ENCODE measurements at regions not wholly inside any gene's neighbourhood (a gene's known extent, or its start where the extent isn't known, plus 50 kb on each side); places are given as distances from the start of the nearest gene placed in this dataset.
"Not testable (repeated sequence)": the region's sequence is repeated elsewhere in the genome, so short reads cannot be mapped to it uniquely, and the experiment has no call there.

DNA sequence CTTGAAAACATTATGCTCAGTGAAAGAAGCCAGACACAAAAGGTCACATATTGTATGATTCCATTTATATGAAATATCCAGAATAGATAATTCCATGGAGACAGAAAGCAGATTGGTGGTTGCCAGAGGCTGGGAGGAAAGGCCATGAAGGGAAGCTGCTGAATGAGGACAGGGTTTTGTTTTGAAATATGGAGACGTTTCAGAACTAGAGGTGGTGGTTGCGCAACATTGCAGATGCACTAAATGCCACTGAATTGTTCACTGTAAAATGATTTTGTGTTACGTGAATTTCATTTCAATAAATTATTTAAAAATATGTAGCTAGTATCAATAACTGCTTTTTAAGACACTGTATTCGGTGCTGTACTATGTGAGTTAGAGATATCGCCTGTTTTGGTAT, 101.7 kb upstream of the ZNF236 start:
- no peak for DNase-seq (ENCODE audit: low read depth in 2 of 2)

DNA sequence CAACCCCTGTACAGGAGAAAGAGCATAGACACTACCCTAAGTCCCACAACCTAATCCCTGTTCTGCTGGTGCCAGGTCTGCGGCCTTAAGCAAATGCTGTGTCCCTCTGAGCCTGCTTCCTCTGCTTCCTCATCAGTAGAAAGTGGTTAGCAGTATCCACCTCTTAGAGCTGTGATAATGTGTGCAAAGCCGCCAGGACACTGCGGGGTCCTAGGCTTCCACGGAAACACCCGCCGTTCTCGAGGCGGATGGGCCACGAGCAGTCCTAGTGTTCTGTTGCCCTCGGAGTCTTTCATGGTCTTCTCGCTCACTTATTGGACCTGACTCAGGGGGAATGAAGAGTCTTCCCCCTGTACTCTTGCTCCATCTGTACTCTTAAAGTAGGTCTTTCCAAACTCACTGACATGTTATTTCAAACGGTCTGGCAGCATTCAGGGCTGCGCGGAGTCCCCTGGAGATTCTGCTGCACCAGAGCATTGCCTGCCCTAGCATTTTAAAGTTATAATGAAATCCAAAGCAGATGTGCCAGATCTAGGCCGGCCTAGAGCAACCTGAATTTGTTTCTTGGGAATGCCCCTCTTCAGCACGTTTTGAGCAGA, 107.2 kb upstream of the ZNF236 start:
- DNase-seq (ENCODE audit: low read depth in 2 of 2): no peak

DNA sequence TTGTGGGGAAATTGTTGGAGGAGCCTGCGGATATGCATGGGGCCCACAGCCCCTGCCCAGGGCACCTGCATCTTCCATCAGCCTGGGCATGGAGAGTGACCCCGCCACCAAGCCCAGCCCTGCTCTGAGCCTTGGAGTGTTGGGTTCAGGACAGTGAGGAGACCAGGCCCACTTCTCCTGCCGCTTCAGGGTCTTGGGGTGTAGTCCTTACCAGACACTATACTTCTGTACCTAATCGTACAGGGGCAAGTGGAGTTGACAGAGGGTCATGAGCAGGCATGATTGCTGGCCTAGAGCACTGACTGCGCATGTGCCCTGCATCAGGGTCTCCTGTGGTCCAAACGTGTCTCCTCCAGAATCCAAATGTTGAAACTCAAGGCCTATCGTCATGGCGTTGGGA, 108.9 kb upstream of the ZNF236 start:
- no peak for DNase-seq (ENCODE audit: low read depth in 2 of 2)

DNA sequence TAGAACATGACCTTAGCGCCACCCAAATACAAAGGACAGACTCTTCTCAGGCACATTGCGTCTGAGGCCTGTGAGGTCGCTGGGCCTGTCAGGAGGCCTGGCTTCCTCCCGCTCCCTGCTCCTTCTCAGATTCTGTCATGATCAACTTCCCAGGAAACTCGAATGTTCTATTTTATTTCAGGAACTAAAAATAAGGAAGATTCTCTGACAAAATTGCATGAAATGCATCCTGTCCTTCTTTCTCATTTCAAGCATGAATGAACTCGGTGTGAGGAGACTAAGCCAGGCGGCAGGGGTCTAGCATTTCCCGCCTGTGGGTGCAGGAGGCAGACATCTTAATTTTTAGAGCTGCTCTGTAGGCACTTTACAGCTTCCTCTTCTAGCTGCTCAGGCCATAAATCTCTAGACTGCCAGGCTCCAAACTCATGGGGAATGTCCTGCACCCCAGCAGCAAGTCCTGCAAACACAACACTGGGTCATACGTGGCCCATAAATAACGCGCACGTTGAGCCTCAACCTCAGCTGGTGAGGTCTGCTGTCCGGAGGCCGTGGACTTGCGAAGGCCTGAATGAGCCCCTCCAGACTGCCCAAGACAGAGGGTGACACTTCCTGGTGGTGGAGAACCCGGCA, 109.7 kb upstream of the ZNF236 start:
- DNase-seq (ENCODE audit: low read depth in 2 of 2): no peak

DNA sequence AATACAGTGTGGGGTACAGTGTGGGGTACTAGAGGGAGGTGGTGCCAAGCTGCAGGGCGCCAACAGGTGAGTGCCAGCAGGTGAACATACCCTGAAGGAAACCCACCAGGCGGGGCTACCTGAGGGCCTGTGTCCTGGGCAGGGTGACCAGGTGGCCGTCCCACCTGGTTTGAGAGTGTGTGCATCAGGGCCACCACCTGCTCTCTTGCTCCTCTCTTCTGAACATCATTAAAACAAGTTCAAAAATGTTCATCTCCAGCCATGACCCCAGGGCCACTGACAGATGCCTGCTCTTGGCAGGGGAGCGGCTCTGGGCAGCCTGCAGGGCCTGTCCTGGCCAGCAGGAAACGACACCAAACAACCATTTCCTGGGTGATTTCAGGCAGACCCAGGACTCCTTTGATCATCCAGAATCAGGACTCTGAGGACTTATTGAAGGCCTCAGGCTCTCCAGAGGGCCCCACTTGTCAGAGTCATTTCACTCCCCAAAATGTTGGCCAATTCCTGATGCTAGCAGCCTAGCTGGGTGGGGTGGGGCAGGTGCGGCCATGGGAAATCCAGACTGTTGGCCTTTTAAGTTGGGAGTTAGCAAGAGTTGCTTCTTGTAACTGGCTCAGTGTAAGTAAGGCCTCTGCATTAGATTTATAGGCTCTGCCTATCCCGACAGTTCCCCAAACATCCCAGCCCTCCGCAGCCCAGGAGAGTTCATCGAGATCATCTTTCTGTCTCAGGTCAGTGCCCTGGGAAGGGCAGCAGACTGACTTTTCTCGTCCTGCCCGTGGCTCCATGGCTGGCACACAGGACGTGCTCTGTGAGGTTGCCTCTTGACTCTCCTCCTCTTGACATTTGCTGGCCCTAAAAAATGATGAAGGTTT, 111.5 kb upstream of the ZNF236 start:
- no peak for DNase-seq (ENCODE audit: low read depth in 2 of 2)

DNA sequence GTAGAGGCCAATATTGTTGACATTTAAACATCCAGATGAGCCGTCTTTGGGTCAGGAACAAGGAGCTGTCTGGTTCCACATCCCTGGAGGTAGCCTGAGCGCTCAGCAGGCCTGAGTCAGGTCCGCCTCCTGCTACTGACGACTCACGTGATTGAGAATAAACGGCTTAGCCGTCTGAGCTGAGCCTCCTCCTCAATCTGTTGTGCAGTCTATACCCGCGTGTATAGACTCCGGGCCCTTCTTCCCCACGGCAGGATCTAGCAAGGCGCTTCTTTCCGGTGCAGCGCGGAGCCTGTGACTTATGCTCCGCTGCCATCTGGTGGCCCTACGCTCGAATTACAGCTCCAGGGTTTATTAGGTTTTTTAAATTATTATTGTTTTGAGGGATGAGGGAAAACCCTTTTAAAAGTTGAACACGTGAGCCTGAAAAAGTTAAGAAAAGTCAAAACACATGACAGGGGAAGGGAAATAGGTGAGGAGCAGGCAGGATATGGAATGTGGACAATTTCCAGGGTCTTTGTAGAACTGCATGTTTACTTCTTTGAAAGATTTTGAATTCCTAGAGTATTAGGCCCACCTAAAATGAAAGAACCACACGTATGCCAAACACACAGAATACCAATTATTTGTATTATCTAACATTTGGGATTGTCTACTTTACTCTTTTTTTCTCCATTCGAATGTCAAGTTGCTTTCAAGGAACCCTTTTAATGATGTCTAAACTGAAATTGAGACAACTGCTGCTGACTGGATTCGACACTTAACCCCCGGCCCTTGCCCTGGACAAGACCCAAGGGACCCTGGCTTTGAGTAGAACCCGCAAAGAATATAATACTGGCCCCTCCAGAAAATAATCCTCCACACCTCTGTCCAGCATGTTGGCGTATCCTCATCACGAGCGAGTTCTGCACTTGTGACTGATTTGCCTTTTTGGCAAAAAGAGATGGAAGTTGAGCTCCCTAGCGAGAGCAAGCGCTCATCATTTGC, 112.4 kb upstream of the ZNF236 start:
- peak; percentile 31 to 35 for DNase-seq (ENCODE audit: low read depth in 2 of 2)

DNA sequence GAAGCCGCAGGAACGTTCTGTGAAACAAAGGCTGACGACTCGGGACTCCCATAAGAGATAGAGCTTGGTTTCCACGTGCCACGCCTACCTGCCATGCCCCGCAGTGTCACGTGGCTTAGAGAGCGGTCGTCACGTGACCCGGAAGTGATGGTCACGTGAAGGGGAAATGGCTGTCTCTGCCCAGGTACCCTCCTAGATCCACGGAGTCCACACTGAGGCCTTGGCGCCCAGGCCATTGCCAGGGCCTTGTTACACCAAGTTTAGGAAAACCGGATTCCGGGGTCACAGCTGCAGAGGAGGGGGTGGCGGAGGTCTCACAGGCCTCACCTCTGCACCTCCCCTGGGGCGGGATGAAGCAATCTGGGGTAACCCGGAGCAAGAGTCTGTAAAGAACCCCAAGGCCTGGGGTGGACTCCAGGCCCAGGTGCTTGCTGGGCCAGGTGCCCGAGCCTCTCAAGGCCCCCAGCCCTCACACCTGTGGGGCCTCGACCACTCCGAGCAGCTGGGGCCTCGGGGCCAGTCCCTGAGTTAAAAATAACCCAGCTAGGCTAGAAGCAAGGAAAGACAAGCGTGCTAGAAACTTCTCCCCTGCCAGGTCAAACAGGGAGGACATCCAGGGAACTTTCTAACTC, 113.5 kb upstream of the ZNF236 start:
- DNase-seq (ENCODE audit: low read depth in 2 of 2): no peak

DNA sequence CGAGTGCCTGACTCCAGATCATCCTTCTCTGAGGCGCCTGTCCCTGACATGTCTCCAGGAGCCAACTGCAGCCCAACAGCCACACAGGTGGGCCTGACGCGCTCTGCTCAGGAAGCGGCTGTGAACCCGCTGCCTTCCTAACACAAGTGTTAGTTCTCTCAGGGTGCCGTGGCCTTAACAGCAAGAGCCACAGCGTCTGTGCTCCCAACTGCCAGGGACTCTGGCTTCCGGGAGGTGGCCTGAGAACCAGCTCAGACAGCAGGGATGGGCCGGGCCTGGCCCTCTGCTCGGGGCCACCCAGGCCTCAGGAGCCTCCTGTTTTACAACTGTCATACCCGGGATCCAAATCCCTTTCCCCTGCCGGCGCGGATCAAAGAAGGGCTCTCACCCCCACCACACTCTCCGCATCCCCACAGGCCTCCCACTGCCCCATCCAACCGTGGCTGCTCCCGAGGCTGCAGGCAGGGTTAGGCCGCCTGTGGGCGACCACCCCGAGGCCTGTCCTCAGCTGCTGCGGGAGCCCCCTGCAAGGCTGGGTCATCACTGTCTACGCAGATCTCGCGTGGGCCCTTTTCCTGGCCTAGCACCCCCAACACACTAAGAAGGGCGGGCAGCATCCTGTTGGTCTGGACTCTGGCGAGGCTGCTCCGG, 114.2 kb upstream of the ZNF236 start:
- no peak for DNase-seq (ENCODE audit: low read depth in 2 of 2)

DNA sequence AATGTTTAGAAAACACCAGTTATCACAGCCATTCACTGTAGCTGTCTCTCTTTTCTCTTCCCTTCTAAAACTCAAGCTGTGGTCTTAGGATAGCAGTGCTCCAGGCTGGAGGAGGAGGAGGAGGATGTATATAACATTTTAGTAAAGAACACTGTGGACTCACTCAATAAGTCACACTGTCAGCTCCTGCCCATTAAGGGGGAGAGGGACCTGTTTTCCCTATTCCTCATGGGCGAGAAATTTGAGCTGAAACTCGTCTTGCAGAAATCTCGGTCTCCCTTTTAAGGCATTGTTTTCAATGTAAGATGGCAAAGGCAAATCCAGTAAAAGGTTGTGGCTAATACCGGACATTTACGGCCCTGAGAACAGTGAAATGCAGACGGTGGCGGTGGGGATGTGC, 114.8 kb upstream of the ZNF236 start:
- no peak for DNase-seq (ENCODE audit: low read depth in 2 of 2)

DNA sequence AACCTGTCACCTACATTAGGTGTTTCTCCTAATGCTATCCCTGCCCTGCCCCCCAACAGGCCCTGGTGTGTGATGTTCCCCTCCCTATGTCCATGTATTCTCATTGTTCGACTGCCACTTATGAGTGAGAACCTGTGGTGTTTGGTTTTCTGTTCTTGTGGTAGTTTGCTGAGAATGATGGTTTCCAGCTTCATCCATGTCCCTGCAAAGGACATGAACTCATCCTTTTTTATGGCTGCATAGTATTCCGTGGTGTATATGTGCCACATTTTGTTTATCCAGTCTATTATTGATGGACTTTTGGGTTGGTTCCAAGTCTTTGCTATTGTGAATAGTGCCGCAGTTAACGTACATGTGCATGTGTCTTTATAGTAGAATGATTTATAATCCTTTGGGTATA, 117.8 kb upstream of the ZNF236 start:
- DNase-seq (ENCODE audit: low read depth in 2 of 2): not testable (repeated sequence)

DNA sequence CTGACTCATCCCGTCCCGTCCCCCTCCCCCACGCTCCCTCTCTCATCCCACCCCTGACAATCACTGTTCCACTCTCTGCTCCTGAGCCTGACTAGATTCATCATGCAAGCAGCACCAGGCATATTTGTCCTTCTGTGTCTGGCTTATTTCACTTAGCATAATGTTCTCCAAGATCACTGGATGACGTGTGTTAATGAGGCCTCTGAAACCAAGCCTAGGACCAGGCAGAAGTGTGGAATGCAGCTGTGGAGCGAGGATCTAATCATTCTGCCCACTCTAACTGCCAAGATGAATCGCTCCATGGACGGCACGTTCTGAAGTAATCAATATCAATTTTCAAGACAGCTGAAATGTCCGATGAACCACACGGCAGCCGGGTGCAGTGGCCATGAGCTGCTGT, 122.4 kb upstream of the ZNF236 start:
- no peak for DNase-seq (ENCODE audit: low read depth in 2 of 2)

DNA sequence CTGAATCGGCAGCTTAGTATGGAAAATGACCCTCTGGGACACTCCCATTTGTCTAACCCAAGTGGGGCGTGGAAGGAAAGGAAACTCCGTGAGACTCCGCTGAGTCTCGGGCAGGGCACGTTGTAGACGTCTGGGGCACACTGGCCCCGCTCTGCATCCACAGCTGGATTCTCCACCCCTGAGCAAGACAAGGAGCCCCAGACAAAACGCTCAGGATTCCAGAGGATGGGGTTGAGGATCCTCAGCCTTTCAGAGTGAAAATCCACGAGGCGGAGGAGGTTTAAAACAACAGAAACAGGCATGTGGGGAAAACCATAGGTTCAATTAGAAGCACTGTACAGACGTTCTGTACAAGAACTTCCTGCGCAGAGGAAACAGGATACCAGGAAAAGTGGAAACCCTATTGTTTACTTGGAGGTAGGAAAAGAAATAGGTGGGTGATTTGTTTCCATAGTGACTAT, 124.9 kb upstream of the ZNF236 start:
- DNase-seq (ENCODE audit: low read depth in 2 of 2): no peak

DNA sequence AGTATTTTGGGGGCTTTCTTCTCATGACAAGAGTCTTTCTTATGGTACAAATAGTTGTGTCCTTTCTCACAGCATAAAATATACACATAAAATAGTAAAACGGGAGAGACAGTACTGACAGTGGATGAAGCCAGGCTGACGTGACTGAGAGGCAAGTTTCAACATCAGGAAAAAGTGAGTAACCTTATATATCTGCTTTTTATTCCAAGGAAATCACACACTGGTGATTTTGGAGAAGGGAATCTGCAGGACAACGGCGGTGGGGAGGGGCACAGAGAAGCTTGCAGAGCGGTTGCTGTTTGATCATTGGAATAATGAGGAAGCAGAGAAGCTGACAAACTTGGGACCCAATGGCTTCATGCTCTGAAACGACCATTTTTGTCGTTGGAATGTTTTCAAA, 130.6 kb upstream of the ZNF236 start:
- no peak for DNase-seq (ENCODE audit: low read depth in 2 of 2)

DNA sequence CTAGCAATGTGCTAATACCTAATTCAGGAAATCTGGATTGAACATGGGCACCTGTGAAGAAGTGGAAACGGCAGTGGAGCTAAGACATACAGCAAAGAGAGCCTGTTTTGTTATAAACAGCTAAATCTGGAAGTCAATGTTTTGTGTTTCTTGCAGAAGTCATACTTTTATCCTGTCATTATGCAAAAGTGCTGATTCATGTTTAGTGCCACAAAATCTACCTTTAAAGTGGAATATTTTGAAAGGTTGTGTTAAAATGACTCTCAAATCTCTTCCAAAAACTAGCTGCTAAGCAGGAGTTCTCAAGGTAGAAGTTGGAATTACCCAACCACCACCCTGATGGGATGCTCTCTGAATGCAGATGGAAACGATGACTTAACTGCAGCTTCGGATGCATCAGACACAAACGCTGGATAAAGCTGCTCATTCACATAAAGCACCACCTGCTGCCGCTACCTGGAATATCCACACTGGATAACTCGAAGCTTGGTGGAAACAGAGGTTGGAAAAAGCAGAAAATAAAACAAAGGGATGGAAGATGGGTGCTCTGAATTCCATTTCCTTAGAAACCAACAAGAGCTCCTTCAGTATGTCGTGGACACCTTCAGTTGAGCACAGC, 132.6 kb upstream of the ZNF236 start:
- no peak for DNase-seq (ENCODE audit: low read depth in 2 of 2)

DNA sequence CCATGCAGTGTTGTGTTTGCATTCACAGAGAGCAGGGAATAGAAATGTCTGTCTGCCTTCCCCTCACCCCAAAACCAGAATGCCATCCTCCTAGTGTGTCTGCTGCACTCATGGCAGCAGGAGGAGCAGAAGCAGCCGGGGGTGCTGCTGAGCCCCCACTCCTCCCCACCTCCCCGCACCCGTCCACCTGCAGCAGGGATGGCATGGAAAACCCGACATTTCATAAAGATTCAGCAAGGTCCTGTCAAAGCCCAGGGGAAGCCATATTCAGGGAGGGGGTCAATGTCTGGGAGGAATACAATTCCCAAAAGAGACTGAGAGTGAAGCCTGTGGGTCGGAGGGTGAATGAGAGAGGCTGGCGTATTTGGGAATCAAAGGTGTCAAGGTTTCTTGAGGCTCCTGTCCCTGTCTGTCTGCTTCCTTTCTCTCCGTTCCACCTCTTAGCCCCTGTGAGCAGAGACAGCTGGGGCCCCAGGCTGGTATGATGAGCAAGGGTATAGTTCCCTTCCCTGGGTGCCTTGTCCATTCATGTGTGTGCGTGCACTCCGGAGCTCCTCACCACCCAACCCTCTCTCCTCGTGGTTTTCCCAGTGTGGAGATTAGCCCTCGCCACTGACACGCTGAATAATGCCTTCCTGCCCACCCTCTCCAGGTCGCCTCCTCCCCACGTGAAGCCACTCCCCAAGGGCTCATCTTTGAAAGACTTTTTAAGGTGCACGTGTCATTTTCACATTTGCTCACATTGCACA, 133.5 kb upstream of the ZNF236 start:
- no peak for DNase-seq (ENCODE audit: low read depth in 2 of 2)

DNA sequence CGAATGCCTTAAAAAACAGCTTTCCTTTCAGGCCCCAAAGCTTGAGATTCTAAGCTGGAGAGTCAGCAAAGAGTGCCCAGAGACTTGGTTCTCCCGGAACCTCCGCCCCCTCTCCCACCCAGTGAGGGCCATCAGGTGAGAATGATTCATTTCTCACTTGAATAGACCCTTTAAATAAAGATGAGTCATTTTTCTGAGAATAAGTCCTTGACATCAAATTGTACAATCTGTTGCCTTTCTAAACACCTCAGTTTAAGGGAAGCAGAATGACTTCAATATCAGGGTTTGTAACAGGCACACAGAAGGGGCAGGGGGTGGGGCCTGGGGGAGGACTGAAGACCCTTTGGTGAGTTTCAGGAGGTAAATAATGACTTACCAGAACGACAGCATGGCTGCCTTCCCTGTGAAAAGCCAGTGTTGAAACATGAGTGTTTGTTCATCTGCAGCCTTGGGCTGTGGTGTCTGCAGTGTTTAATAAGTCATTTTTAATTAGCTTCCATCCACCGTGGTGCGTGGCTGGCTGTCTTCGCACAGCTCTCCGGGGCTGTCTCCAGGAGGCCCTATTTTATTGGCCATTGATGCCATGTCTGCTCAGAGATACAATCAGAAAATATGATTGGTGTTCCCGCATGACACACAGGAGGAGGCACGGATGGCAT, 134.9 kb upstream of the ZNF236 start:
- DNase-seq (ENCODE audit: low read depth in 2 of 2): no peak

DNA sequence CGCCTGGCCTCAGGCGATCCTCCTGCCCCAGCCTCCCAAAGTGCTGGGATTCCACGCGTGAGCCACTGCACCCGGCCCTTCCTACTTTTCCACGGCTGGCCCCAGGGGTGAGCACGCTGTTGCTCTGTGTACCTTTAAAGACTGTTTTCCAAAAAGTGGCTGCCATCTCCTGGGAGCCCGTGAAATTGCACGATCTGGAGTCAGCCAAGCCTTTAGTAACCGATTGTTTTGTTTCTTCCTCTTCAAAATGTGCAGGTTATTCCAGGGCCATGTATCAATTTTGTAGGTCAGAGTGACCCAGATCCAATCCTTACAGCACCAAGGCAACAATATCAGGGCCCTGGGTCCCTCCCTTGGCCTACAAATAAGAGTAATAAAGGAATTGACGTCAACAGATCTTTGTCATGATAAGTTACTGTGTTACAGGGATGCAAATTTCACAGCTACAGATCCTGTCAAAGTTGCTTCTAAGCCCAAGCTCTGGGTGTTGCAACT, 135.6 kb upstream of the ZNF236 start:
- peak; percentile 28 to 34 for DNase-seq (ENCODE audit: low read depth in 2 of 2)

DNA sequence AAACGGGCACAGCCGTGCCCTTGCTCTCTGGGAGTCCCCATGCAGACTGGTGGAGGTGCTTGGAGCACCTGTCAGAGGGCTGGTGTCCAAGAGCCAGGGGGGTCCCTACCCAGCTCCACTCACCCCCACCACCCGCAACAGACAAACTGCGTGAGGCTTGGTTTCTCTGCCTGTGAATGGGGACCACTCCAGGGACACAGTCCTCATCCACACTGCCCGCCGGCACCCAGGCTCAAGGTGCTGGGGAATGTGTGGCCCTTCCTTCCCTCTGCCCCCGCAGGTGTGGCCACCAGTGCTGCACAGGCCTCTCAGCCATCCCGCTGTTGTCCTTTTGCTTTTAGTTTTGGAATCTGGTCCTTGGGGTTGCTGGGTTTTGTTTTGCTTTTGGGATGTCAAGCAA, 136.5 kb upstream of the ZNF236 start:
- no peak for DNase-seq (ENCODE audit: low read depth in 2 of 2)

DNA sequence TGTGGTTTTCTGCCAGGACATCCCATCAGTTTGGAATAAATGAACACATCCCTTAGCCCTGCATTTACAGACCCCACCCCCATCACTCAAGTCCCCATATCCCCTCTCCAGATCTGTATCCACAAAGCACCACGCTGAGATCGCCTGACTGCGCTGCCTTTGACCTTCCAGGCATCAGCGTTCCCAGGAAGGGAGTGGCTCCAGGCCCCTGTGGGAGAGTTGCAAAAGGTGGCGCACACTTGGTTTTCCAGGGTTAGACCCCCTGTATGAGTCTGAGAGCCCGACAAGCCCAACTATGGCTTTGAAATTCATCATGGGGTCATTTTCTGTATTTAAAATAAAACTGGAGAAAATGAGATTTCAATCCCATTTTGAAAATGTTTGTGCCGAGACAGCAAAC, 137.0 kb upstream of the ZNF236 start:
- DNase-seq (ENCODE audit: low read depth in 2 of 2): no peak
